ENCODE measurements at regions not wholly inside any gene's neighbourhood (a gene's known extent, or its start where the extent isn't known, plus 50 kb on each side); places are given as distances from the start of the nearest gene placed in this dataset.

DNA sequence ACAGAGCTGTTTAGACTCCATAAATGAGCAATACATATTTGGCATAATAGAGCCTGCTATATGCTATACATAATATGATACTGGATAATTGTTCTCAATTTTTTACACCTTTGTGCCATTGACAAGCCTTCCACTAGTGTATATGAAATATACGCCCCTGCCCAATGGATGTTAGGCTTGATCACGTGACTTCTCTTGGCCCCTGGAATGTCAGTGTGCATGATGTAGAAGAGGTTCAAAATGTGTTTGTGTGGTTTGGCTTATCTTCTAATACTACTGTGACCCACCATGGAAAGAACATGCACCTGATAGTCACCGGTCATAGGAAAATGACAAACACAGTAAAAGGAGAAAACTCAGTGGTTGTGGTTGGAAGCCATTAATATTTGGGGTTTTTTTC is 479.4 kb downstream of the PCDH20 start:
- Histone ChIP-seq H3K23ac (ENCODE audit: insufficient read length) (no peak overlapping the region), H3K36me3 (ENCODE audit: control insufficient read depth in 2 of 4, insufficient read depth in 4 of 4, low read length in 3 of 4) (no peaks in the 10 kb centered on the region), H3K79me1 (ENCODE audit: low read depth, low read length) (no peaks in the 10 kb centered on the region), H2AFZ (ENCODE audit: low read length) (no peak overlapping the region), H3K56ac (replicated peaks; ENCODE audit: insufficient read length, low read depth, low read length) (no peak overlapping the region), H2AK5ac (ENCODE audit: low read depth, low read length) (no peak overlapping the region), H2BK12ac (ENCODE audit: low read depth, low read length) (no peak overlapping the region), H3K23me2 (ENCODE audit: low read depth, low read length) (no peaks in the 10 kb centered on the region), H3K4me1 (replicated peaks in 1 of 4; ENCODE audit: control insufficient read depth in 3 of 4, insufficient read depth in 4 of 4, low read length in 3 of 4) (no peaks in the 10 kb centered on the region), H2BK5ac (ENCODE audit: low read depth, low read length) (no peak overlapping the region), H4K5ac (ENCODE audit: insufficient read length, low read depth, low read length) (no peak overlapping the region), H3K4ac (replicated peaks; ENCODE audit: insufficient read length, low read depth, low read length) (no peak overlapping the region), H3K4me3 (ENCODE audit: extremely low read depth in 1 of 4, insufficient read depth in 2 of 4, low read depth in 3 of 4, low read length in 4 of 4) (no peak overlapping the region), H3K27ac (ENCODE audit: low read depth, low read length) (no peak overlapping the region), H3K18ac (ENCODE audit: extremely low read depth, low read length) (no peak overlapping the region), H3K4me2 (ENCODE audit: insufficient read depth in 1 of 2, low read depth in 2 of 2, low read length in 2 of 2) (no peak overlapping the region), H4K8ac (ENCODE audit: extremely low read depth, insufficient read depth, low read length) (no peak overlapping the region), H3K27me3 (replicated peaks in 1 of 4; ENCODE audit: control insufficient read depth in 3 of 4, extremely low read depth in 1 of 4, insufficient read depth in 3 of 4, low read length in 3 of 4) (no peaks in the 10 kb centered on the region), H3K14ac (ENCODE audit: insufficient read length) (no peak overlapping the region), H3K9ac (replicated peaks in 1 of 4; ENCODE audit: extremely low read depth in 1 of 4, low read depth in 3 of 4, low read length in 3 of 4) (no peak overlapping the region), H4K20me1 (replicated peaks in 1 of 2; ENCODE audit: control insufficient read depth in 1 of 2, insufficient read depth in 2 of 2, low read length in 2 of 2) (no peaks in the 10 kb centered on the region), H4K91ac (replicated peaks; ENCODE audit: insufficient read length, low read length) (no peak overlapping the region), H2BK20ac (ENCODE audit: low read length) (no peak overlapping the region), H3K9me3 (ENCODE audit: insufficient read depth in 2 of 2, low read depth in 1 of 2, low read length in 1 of 2) (no peaks in the 10 kb centered on the region), H3K79me2 (ENCODE audit: control insufficient read depth in 1 of 2, insufficient read depth in 2 of 2, low read length in 2 of 2) (no peaks in the 10 kb centered on the region), H2BK15ac (ENCODE audit: low read length) (no peak overlapping the region), H2BK120ac (replicated peaks; ENCODE audit: low read depth, low read length) (no peak overlapping the region)
- TF ChIP-seq SIN3A (conservative IDR thresholded peaks at IDR 0.05 in 1 of 2, IDR thresholded peaks at IDR 0.05 in 1 of 2; ENCODE audit: low read depth in 1 of 2, low read length in 2 of 2): no peak
- no peak for TF ChIP-seq RBBP5 (IDR thresholded peaks at IDR 0.05; ENCODE audit: borderline replicate concordance, low read depth, low read length)
- TF ChIP-seq, protein P1, sequence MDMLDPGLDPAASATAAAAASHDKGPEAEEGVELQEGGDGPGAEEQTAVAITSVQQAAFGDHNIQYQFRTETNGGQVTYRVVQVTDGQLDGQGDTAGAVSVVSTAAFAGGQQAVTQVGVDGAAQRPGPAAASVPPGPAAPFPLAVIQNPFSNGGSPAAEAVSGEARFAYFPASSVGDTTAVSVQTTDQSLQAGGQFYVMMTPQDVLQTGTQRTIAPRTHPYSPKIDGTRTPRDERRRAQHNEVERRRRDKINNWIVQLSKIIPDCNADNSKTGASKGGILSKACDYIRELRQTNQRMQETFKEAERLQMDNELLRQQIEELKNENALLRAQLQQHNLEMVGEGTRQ (IDR thresholded peaks at IDR 0.05; ENCODE audit: low read length): no peak
- no peak for TF ChIP-seq SAP30 (IDR thresholded peaks at IDR 0.05; ENCODE audit: insufficient read depth, insufficient replicate concordance, low read length)
- no peak for TF ChIP-seq CHD2 (IDR thresholded peaks at IDR 0.05; ENCODE audit: low read length)
- no peak for DNase-seq (ENCODE audit: low read depth in 1 of 2, low spot score in 2 of 2)
- WGBS, 2 experiments (ENCODE audit: extremely low coverage in 1 of 2, insufficient coverage in 1 of 2, insufficient read length in 1 of 2, insufficient replicate concordance in 2 of 2, low coverage in 1 of 2, low lambda C conversion rate in 2 of 2, missing lambda C conversion rate in 1 of 2): 92% methylated on average over 3 of the region's 3 CpGs; no CpG with 5 or more reads in 1 of the 2 experiments
- FAIRE-seq: no peak
- CTCF ChIA-PET (ENCODE audit: partially characterized antibody): no interaction called here
- POLR2A ChIA-PET (ENCODE audit: partially characterized antibody): no interaction called here
